K562 (cell line): ENCODE measurements at regions not wholly inside any gene's neighbourhood (a gene's known extent, or its start where the extent isn't known, plus 50 kb on each side); places are given as distances from the start of the nearest gene placed in this dataset.

Experiments
- ATAC-seq: fragments of 200-7000 bp; cut with Tn5 transposase; 3 replicates; pipeline ENCODE4 v1.9.1; 2020; ENCODE audit warnings: moderate library complexity
- BruUV-seq: library from RNA; stranded (reverse); fragments of 400-500 nt; replicated peaks from 2 replicates; lab custom pipeline; 2021; lab: Mats Ljungman, UMichigan
- CTCF ChIA-PET: fragments of 300-600 bp; formaldehyde crosslinking; extraction: SDS; loops from one replicate; lab custom pipeline; 2021; ENCODE audit warnings: low intra/inter-chr PET ratio; lab: Yijun Ruan, JAX
- POLR2A ChIA-PET: fragments of 300-600, 350-650 bp; sonication (Branson Sonifier 250); formaldehyde crosslinking; extraction: SDS; loops from one replicate; lab custom pipeline; 2021; ENCODE audit warnings: antibody characterized with exemption, inconsistent platforms; lab: Yijun Ruan, JAX
- DNase-seq, 4 experiments: peaks; one replicate each; pipeline versions ENCODE4 v3.0.0 to v3.0.0-alpha.2; 2011 to 2018; ENCODE audit warnings: low spot score in 3 of 4, mixed read lengths in 3 of 4; ENCODE audit errors: extremely low read depth in 1 of 4
- FAIRE-seq: peaks from 2 replicates; lab custom pipeline; 2011; peaks lifted over from hg19 to GRCh38; lab: Jason Lieb, UNC
- H2AFZ ChIP-seq: 2 replicates; pipeline ENCODE4 v1.6.0; 2011; ENCODE audit warnings: low read depth, low read length, control low read depth, inconsistent platforms
- H3K27ac ChIP-seq: fragments of 200-600 bp; 3 replicates; pipeline ENCODE4 v1.8.0; 2011; ENCODE audit warnings: low read depth, mild to moderate bottlenecking, control low read depth, inconsistent platforms, low read length, moderate library complexity, mixed read lengths; ENCODE audit errors: extremely low read depth
- H3K27me3 ChIP-seq, 2 experiments: fragments of 300-600 bp in 1 of 2; 2 replicates in 1 of 2; 3 replicates in 1 of 2; pipeline versions ENCODE4 v1.6.0 to v1.8.0; 2011; ENCODE audit warnings: inconsistent platforms in 2 of 2, low read length in 2 of 2, mild to moderate bottlenecking in 1 of 2, mixed read lengths in 1 of 2, moderate library complexity in 1 of 2; ENCODE audit not compliant: control insufficient read depth in 2 of 2, insufficient read depth in 2 of 2
- H3K36me3 ChIP-seq: fragments of 300-600 bp; 3 replicates; pipeline ENCODE4 v1.8.0; 2011; ENCODE audit warnings: mild to moderate bottlenecking, low read length, inconsistent platforms; ENCODE audit not compliant: control insufficient read depth, insufficient read depth
- H3K4me1 ChIP-seq, 2 experiments: fragments of 200-600 bp in 1 of 2; replicated peaks in 1 of 2; 2 replicates in 1 of 2; 3 replicates in 1 of 2; pipeline versions ENCODE4 v1.5.1 to v1.8.0; 2011; ENCODE audit warnings: inconsistent platforms in 2 of 2, low read length in 2 of 2, mild to moderate bottlenecking in 1 of 2, mixed read lengths in 1 of 2, moderate library complexity in 1 of 2; ENCODE audit not compliant: control insufficient read depth in 2 of 2, insufficient read depth in 2 of 2
- H3K4me2 ChIP-seq: 2 replicates; pipeline ENCODE4 v1.6.1; 2011; ENCODE audit warnings: low read length, control low read depth, inconsistent platforms, mixed read lengths; ENCODE audit not compliant: insufficient read depth
- H3K4me3 ChIP-seq: fragments of 200-600 bp; sonication (generic), shearing (Covaris generic); 2 replicates; pipeline ENCODE4 v1.5.1; 2016; ENCODE audit warnings: control low read depth, inconsistent platforms
- H3K79me2 ChIP-seq: fragments of 200-600 bp; 3 replicates; pipeline ENCODE4 v1.8.0; 2011; ENCODE audit warnings: low read length, inconsistent platforms; ENCODE audit not compliant: control insufficient read depth, insufficient read depth
- H3K9ac ChIP-seq, 2 experiments: 2 replicates each; pipeline versions ENCODE4 v1.6.0 to v1.6.1; 2011; ENCODE audit warnings: low read depth in 2 of 2, low read length in 2 of 2, control low read depth in 1 of 2, inconsistent platforms in 1 of 2, mild to moderate bottlenecking in 1 of 2, mixed read lengths in 1 of 2; ENCODE audit not compliant: insufficient read depth in 1 of 2
- H3K9me1 ChIP-seq: one replicate; pipeline ENCODE4 v1.6.0; 2011; ENCODE audit warnings: inconsistent platforms, mild to moderate bottlenecking, low read length, moderate library complexity; ENCODE audit not compliant: control insufficient read depth, insufficient read depth
- H3K9me3 ChIP-seq: replicated peaks from 2 replicates; pipeline ENCODE4 v1.5.1; 2011; ENCODE audit warnings: low read depth, low read length, inconsistent platforms; ENCODE audit not compliant: control insufficient read depth, insufficient read depth
- H4K20me1 ChIP-seq: replicated peaks from 2 replicates; pipeline ENCODE4 v1.6.1; 2011; ENCODE audit warnings: low read length, inconsistent platforms, mixed read lengths; ENCODE audit not compliant: control insufficient read depth, insufficient read depth
- BHLHE40 ChIP-seq: IDR thresholded peaks from 2 replicates; pipeline ENCODE4 v1.6.1; 2011; ENCODE audit warnings: low read length, improper control_type of control experiment
- CHD4 ChIP-seq: fragments of 200-600 bp; sonication (generic); IDR thresholded peaks from 3 replicates; pipeline ENCODE4 v1.6.1; 2012; ENCODE audit warnings: low read depth, mild to moderate bottlenecking, mixed read lengths, low read length, inconsistent platforms; ENCODE audit not compliant: insufficient read depth, insufficient replicate concordance, poor library complexity, severe bottlenecking
- FOXP1 ChIP-seq: sonication (generic); formaldehyde crosslinking; IDR thresholded peaks from 2 replicates; pipeline ENCODE4 v1.8.0; 2022; ENCODE audit warnings: mild to moderate bottlenecking, missing genetic modification reagents
- HNRNPUL1 ChIP-seq: fragments of 200-400 bp; formaldehyde crosslinking; IDR thresholded peaks from 2 replicates; pipeline ENCODE4 v1.6.1; 2017; ENCODE audit warnings: low read length
- MBD2 ChIP-seq: sonication (generic); IDR thresholded peaks from 2 replicates; pipeline ENCODE4 v1.6.1; 2016; ENCODE audit warnings: low read depth, borderline replicate concordance
- NBN ChIP-seq: fragments of 450-650 bp; IDR thresholded peaks from 2 replicates; pipeline ENCODE4 v1.6.1; 2016; ENCODE audit warnings: low read depth, mild to moderate bottlenecking
- POLR3A ChIP-seq: IDR thresholded peaks from 2 replicates; pipeline ENCODE4 v1.6.1; 2011; ENCODE audit warnings: borderline replicate concordance, mild to moderate bottlenecking, moderate library complexity; ENCODE audit not compliant: insufficient read length, insufficient read depth; ENCODE audit errors: extremely low read depth
- PRMT5 ChIP-seq: sonication (generic); formaldehyde crosslinking; IDR thresholded peaks from 2 replicates; pipeline ENCODE4 v1.5.0; 2020; ENCODE audit warnings: missing genetic modification reagents
- RBM39 ChIP-seq: fragments of 200-400 bp; formaldehyde crosslinking; optimal IDR thresholded peaks from 2 replicates; pipeline ENCODE3; 2018; ENCODE audit warnings: low read depth, low read length
- SMAD1 ChIP-seq: fragments of 150-350 bp; IDR thresholded peaks from 2 replicates; pipeline ENCODE4 v1.6.1; 2014; ENCODE audit warnings: low read length, low read depth; ENCODE audit not compliant: partially characterized antibody
- SRF ChIP-seq, 2 experiments: fragments of 250-450, 450-650 bp in 1 of 2; sonication (Bioruptor Pico) in 1 of 2; sonication (generic) in 1 of 2; formaldehyde crosslinking; IDR thresholded peaks; 2 replicates each; pipeline versions ENCODE4 v1.5.0 to v1.5.1; 2020 to 2022; ENCODE audit warnings: mild to moderate bottlenecking in 1 of 2, missing genetic modification reagents in 1 of 2
- TSC22D4 ChIP-seq: fragments of 450-650 bp; IDR thresholded peaks from 2 replicates; pipeline ENCODE4 v1.6.1; 2016; ENCODE audit warnings: missing genetic modification characterization, missing biosample characterization, control low read depth
- ZFP36 ChIP-seq: fragments of 150-350 bp; IDR thresholded peaks from 2 replicates; pipeline ENCODE4 v1.6.1; 2018; ENCODE audit warnings: low read length, low read depth; ENCODE audit not compliant: partially characterized antibody
- ZNF165 ChIP-seq: fragments of 250-450 bp; sonication (Bioruptor Pico); IDR thresholded peaks from 2 replicates; pipeline ENCODE4 v1.4.0; 2020; ENCODE audit warnings: borderline replicate concordance
- ZNF274 ChIP-seq: IDR thresholded peaks from 2 replicates; pipeline ENCODE4 v1.6.1; 2011; ENCODE audit warnings: low read depth, mild to moderate bottlenecking, low read length, moderate library complexity, borderline replicate concordance
- ZNF277 ChIP-seq: fragments of 250-450 bp; sonication (Bioruptor Pico); IDR thresholded peaks from 2 replicates; pipeline ENCODE4 v1.8.0; 2022; ENCODE audit warnings: inconsistent platforms, mild to moderate bottlenecking, moderate library complexity, borderline replicate concordance
- WGBS: fragments of 100-300 bp; shearing (Covaris generic); methylation state at CpG from one replicate; pipeline ENCODE4 v1.1.6; 2016; ENCODE audit warnings: low coverage, mixed read lengths; ENCODE audit not compliant: insufficient coverage; ENCODE audit errors: missing lambda C conversion rate; 5-methylcytosine and 5-hydroxymethylcytosine counted together
- in situ Hi-C: fragments of 300-500 bp; cut with MboI; formaldehyde crosslinking; loops from 4 replicates; pipeline ENCODE4 v1.15.0; 2018; ENCODE audit warnings: inconsistent platforms, mixed read lengths
- intact Hi-C: fragments of 100-400 bp; cut with micrococcal nuclease; formaldehyde crosslinking; loops from 2 replicates; pipeline ENCODE4 v1.14.2; 2022
- TF ChIP-seq, protein P1 (sequence below): IDR thresholded peaks from 2 replicates; pipeline ENCODE4 v1.6.1; 2011; ENCODE audit not compliant: insufficient read length; ENCODE audit errors: extremely low read depth
- TF ChIP-seq, protein P2 (sequence below): sonication (generic); formaldehyde crosslinking; IDR thresholded peaks from 2 replicates; pipeline ENCODE4 v1.8.1; 2022; ENCODE audit warnings: missing genetic modification reagents

- no peak for TF ChIP-seq SMAD1
Measured at GRCh38 chr7:97390052-97390451, 272.6 kb downstream of the SDHAF3 start (continued).

- no peaks in the 10 kb centered on the region for H3K36me3 ChIP-seq
- H3K4me3 ChIP-seq: no peak overlapping the region
- no peak overlapping the region for H2AFZ ChIP-seq
- no peak overlapping the region for H3K27ac ChIP-seq
- H3K79me2 ChIP-seq: no peaks in the 10 kb centered on the region
- intact Hi-C loops (no loop called here), in situ Hi-C loops (no loop called here)
- H4K20me1 ChIP-seq: no peaks in the 10 kb centered on the region
- WGBS: 0% methylated on average over 4 of the region's 4 CpGs
- no peak for DNase-seq
- H3K9ac ChIP-seq: no peak overlapping the region
- POLR2A ChIA-PET: no interaction called here
- no peaks in the 10 kb centered on the region for H3K4me1 ChIP-seq
- FAIRE-seq: no peak
- H3K27me3 ChIP-seq: no peaks in the 10 kb centered on the region
- no peaks in the 10 kb centered on the region for H3K9me3 ChIP-seq
- CTCF ChIA-PET: interaction anchor here (0.6 kb wide), 1 partner anchor 11 kb away, joined by 3 read pairs; no protein-coding TSS in a partner anchor
- H3K4me2 ChIP-seq: no peak overlapping the region
- H3K9me1 ChIP-seq: no peaks in the 10 kb centered on the region
- TF ChIP-seq PRMT5 (CRISPR knock-in tag): no peak
- TF ChIP-seq TSC22D4 (tag): no peak
- TF ChIP-seq CHD4: no peak
- no peak for TF ChIP-seq MBD2
- TF ChIP-seq HNRNPUL1: no peak
- TF ChIP-seq, protein P1, sequence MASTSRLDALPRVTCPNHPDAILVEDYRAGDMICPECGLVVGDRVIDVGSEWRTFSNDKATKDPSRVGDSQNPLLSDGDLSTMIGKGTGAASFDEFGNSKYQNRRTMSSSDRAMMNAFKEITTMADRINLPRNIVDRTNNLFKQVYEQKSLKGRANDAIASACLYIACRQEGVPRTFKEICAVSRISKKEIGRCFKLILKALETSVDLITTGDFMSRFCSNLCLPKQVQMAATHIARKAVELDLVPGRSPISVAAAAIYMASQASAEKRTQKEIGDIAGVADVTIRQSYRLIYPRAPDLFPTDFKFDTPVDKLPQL: no peak
- TF ChIP-seq, protein P2, sequence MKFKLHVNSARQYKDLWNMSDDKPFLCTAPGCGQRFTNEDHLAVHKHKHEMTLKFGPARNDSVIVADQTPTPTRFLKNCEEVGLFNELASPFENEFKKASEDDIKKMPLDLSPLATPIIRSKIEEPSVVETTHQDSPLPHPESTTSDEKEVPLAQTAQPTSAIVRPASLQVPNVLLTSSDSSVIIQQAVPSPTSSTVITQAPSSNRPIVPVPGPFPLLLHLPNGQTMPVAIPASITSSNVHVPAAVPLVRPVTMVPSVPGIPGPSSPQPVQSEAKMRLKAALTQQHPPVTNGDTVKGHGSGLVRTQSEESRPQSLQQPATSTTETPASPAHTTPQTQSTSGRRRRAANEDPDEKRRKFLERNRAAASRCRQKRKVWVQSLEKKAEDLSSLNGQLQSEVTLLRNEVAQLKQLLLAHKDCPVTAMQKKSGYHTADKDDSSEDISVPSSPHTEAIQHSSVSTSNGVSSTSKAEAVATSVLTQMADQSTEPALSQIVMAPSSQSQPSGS (CRISPR knock-in tag): no peak
- TF ChIP-seq ZFP36: no peak
- TF ChIP-seq ZNF165 (CRISPR knock-in tag): no peak
- TF ChIP-seq ZNF277 (CRISPR knock-in tag): no peak
- TF ChIP-seq SRF (CRISPR knock-in tag; IDR thresholded peaks at IDR 0.05): no peak
- TF ChIP-seq BHLHE40: no peak
- TF ChIP-seq ZNF274: no peak
- TF ChIP-seq NBN: no peak
- TF ChIP-seq POLR3A: no peak
- TF ChIP-seq RBM39: no peak
- no peak for TF ChIP-seq FOXP1 (CRISPR knock-in tag)
- ATAC-seq: no peak
- no TSS peak for BruUV-seq
Measured at GRCh38 chr7:97390915-97391593, 273.6 kb downstream of the SDHAF3 start.
